PC-9 (cell line): ENCODE measurements at regions not wholly inside any gene's neighbourhood (a gene's known extent, or its start where the extent isn't known, plus 50 kb on each side); places are given as distances from the start of the nearest gene placed in this dataset.

ENCODE experiments used
- EZH2 ChIP-seq: fragments of 200-600 bp; sonication (generic); IDR thresholded peaks from 2 replicates; pipeline ENCODE4 v1.8.0; 2017; ENCODE audit warnings: antibody characterized with exemption, low read depth
- TF ChIP-seq, protein P1 (sequence below): fragments of 200-600 bp; sonication (generic); conservative IDR thresholded peaks from 2 replicates; pipeline ENCODE4 v1.6.1; 2017; ENCODE audit warnings: mixed run types, antibody characterized with exemption, mild to moderate bottlenecking, moderate library complexity

DNA sequence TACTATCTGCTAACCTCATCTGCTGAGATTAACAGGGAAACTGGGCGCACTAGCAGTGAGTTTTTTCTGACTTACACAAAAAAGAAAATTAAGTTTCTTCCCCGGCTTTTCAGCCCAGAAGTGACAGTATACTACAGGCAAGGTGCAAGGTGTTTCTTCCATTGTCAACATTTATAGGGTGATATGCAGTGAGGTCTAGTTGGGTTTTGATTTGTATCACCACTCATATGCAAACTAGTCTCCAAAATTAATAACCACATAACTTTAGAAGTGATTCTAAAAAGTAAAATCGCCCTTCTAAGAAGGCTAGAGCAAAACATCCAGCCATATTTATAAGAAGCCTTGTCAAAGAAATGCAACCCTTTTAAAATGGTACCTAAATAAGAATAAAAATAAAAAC is 640.1 kb downstream of the ARAP2 start:
- TF ChIP-seq, protein P1, sequence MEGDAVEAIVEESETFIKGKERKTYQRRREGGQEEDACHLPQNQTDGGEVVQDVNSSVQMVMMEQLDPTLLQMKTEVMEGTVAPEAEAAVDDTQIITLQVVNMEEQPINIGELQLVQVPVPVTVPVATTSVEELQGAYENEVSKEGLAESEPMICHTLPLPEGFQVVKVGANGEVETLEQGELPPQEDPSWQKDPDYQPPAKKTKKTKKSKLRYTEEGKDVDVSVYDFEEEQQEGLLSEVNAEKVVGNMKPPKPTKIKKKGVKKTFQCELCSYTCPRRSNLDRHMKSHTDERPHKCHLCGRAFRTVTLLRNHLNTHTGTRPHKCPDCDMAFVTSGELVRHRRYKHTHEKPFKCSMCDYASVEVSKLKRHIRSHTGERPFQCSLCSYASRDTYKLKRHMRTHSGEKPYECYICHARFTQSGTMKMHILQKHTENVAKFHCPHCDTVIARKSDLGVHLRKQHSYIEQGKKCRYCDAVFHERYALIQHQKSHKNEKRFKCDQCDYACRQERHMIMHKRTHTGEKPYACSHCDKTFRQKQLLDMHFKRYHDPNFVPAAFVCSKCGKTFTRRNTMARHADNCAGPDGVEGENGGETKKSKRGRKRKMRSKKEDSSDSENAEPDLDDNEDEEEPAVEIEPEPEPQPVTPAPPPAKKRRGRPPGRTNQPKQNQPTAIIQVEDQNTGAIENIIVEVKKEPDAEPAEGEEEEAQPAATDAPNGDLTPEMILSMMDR = no peak
- TF ChIP-seq EZH2 = no peak
